ENCODE measurements at regions not wholly inside any gene's neighbourhood (a gene's known extent, or its start where the extent isn't known, plus 50 kb on each side); places are given as distances from the start of the nearest gene placed in this dataset.

- ATAC-seq (no peak), DNase-seq (ENCODE audit: missing footprints) (no peak)
- intact Hi-C loops (cut with DNase I) = loop anchor here (10.0 kb wide), 1 partner anchor 111 kb away; no protein-coding TSS in a partner anchor
These were observed 232.6 kb upstream of the ANKRD55 start for GRCh38 chr5:56465769-56466135.

- intact Hi-C loops (cut with DNase I) = loop anchor here (10.0 kb wide), 1 partner anchor 110 kb away; no protein-coding TSS in a partner anchor
- ATAC-seq (peak; percentile 41), DNase-seq (ENCODE audit: missing footprints) (no peak)
These were observed 232.0 kb upstream of the ANKRD55 start for GRCh38 chr5:56464935-56465768.

- DNase-seq (ENCODE audit: missing footprints) (no peak), ATAC-seq (no peak)
- intact Hi-C loops (cut with DNase I) = loop anchor here (10.0 kb wide), 1 partner anchor 109 kb away; no protein-coding TSS in a partner anchor
These were observed 230.9 kb upstream of the ANKRD55 start for GRCh38 chr5:56463944-56464571.

GRCh38 chr5:56461584-56461983 lies 228.5 kb upstream of the ANKRD55 start:
- no peak for ATAC-seq
- intact Hi-C loops (cut with DNase I) = loop anchor here (10.0 kb wide), 1 partner anchor 107 kb away; no protein-coding TSS in a partner anchor
- DNase-seq (ENCODE audit: missing footprints) = no peak

GRCh38 chr5:56460681-56461191 lies 227.6 kb upstream of the ANKRD55 start:
- DNase-seq (ENCODE audit: missing footprints) (no peak), ATAC-seq (no peak)
- intact Hi-C loops (cut with DNase I) = loop anchor here (10.0 kb wide), 1 partner anchor 106 kb away; no protein-coding TSS in a partner anchor

- no peak for ATAC-seq
- intact Hi-C loops (cut with DNase I) = loop anchor here (10.0 kb wide), 1 partner anchor 105 kb away; no protein-coding TSS in a partner anchor
These were observed 227.0 kb upstream of the ANKRD55 start for GRCh38 chr5:56460195-56460546.

GRCh38 chr5:56459394-56460194 lies 226.5 kb upstream of the ANKRD55 start:
- DNase-seq (ENCODE audit: missing footprints) = no peak
- no peak for ATAC-seq
- intact Hi-C loops (cut with DNase I) = loop anchor here (10.0 kb wide), 1 partner anchor 105 kb away; no protein-coding TSS in a partner anchor

More at GRCh38 chr5:56460195-56460546, 227.0 kb upstream of the ANKRD55 start:
- no peak for DNase-seq (ENCODE audit: missing footprints)

GRCh38 chr5:56457887-56458812 lies 225.0 kb upstream of the ANKRD55 start:
- ATAC-seq = peak; percentile 90
- DNase-seq (ENCODE audit: missing footprints) = no peak
- intact Hi-C loops (cut with DNase I) = no loop called here

GRCh38 chr5:56456002-56456401 lies 222.9 kb upstream of the ANKRD55 start:
- ATAC-seq = no peak
- intact Hi-C loops (cut with DNase I) = no loop called here

GRCh38 chr5:56455417-56455816 lies 222.3 kb upstream of the ANKRD55 start:
- intact Hi-C loops (cut with DNase I) = no loop called here
- ATAC-seq (no peak), DNase-seq (ENCODE audit: missing footprints) (no peak)

More at GRCh38 chr5:56456002-56456401, 222.9 kb upstream of the ANKRD55 start:
- no peak for DNase-seq (ENCODE audit: missing footprints)

GRCh38 chr5:56454219-56454862 lies 221.2 kb upstream of the ANKRD55 start:
- no peak for DNase-seq (ENCODE audit: missing footprints)
- ATAC-seq = no peak
- intact Hi-C loops (cut with DNase I) = no loop called here

GRCh38 chr5:56451742-56452141 lies 218.6 kb upstream of the ANKRD55 start:
- intact Hi-C loops (cut with DNase I) = no loop called here
- ATAC-seq = no peak
- no peak for DNase-seq (ENCODE audit: missing footprints)

GRCh38 chr5:56450766-56451165 lies 217.6 kb upstream of the ANKRD55 start:
- peak; percentile 40 for ATAC-seq
- DNase-seq (ENCODE audit: missing footprints) = no peak
- intact Hi-C loops (cut with DNase I) = no loop called here

GRCh38 chr5:56449071-56449640 lies 216.0 kb upstream of the ANKRD55 start:
- intact Hi-C loops (cut with DNase I) = no loop called here
- ATAC-seq (no peak), DNase-seq (ENCODE audit: missing footprints) (no peak)

- no peak for ATAC-seq
These were observed 214.5 kb upstream of the ANKRD55 start for GRCh38 chr5:56447656-56448055.

GRCh38 chr5:56447232-56447631 lies 214.1 kb upstream of the ANKRD55 start:
- ATAC-seq = peak; percentile 61
- intact Hi-C loops (cut with DNase I) = no loop called here
- DNase-seq (ENCODE audit: missing footprints) = no peak

More at GRCh38 chr5:56447656-56448055, 214.5 kb upstream of the ANKRD55 start:
- DNase-seq (ENCODE audit: missing footprints) = no peak
- intact Hi-C loops (cut with DNase I) = no loop called here

GRCh38 chr5:56446728-56447127 lies 213.6 kb upstream of the ANKRD55 start:
- no peak for ATAC-seq
- no peak for DNase-seq (ENCODE audit: missing footprints)
- intact Hi-C loops (cut with DNase I) = no loop called here
